Parathyroid adenoma (tissue), 2 donors: ENCODE measurements at regions not wholly inside any gene's neighbourhood (a gene's known extent, or its start where the extent isn't known, plus 50 kb on each side); places are given as distances from the start of the nearest gene placed in this dataset.

Source experiments
- H2AFZ ChIP-seq: fragments of 300-600 bp; sonication (generic); one replicate; pipeline ENCODE4 v1.7.0; 2017; ENCODE audit warnings: antibody characterized with exemption, mild to moderate bottlenecking
- H3K27ac ChIP-seq: fragments of 300-600 bp; sonication (generic); one replicate; pipeline ENCODE4 v1.7.0; 2017
- H3K27me3 ChIP-seq: fragments of 300-600 bp; sonication (generic); one replicate; pipeline ENCODE4 v1.7.0; 2017; ENCODE audit warnings: low read length; ENCODE audit not compliant: control insufficient read depth, insufficient read depth
- H3K36me3 ChIP-seq: fragments of 300-600 bp; sonication (generic); one replicate; pipeline ENCODE4 v1.7.0; 2017; ENCODE audit warnings: low read length; ENCODE audit not compliant: control insufficient read depth, insufficient read depth
- H3K4me1 ChIP-seq: fragments of 300-600 bp; sonication (generic); one replicate; pipeline ENCODE4 v1.7.0; 2017; ENCODE audit warnings: control low read depth
- H3K4me2 ChIP-seq: fragments of 300-600 bp; sonication (generic); one replicate; pipeline ENCODE4 v1.7.0; 2017; ENCODE audit warnings: low read length
- H3K4me3 ChIP-seq: fragments of 300-600 bp; sonication (generic); one replicate; pipeline ENCODE4 v1.7.0; 2017; ENCODE audit warnings: low read depth, low read length
- H3K79me2 ChIP-seq: fragments of 300-600 bp; sonication (generic); one replicate; pipeline ENCODE4 v1.7.0; 2017; ENCODE audit warnings: control low read depth
- H3K9ac ChIP-seq: fragments of 300-600 bp; sonication (generic); one replicate; pipeline ENCODE4 v1.7.0; 2017; ENCODE audit warnings: mild to moderate bottlenecking
- H3K9me3 ChIP-seq: fragments of 300-600 bp; sonication (generic); one replicate; pipeline ENCODE4 v1.7.0; 2017; ENCODE audit warnings: low read length; ENCODE audit not compliant: control insufficient read depth
- TF ChIP-seq, protein P1 (sequence below): fragments of 300-600 bp; sonication (generic); IDR thresholded peaks from one replicate; pipeline ENCODE4 v1.7.0; 2017; ENCODE audit warnings: antibody characterized with exemption, mild to moderate bottlenecking
- donor health status: primary hyperparathyroidism.

- Histone ChIP-seq H3K36me3 (no peaks in the 10 kb centered on the region), H3K4me2 (no peak overlapping the region), H3K4me1 (no peaks in the 10 kb centered on the region), H3K4me3 (no peak overlapping the region), H3K79me2 (no peaks in the 10 kb centered on the region), H3K9me3 (no peaks in the 10 kb centered on the region), H3K27ac (no peak overlapping the region), H3K9ac (no peak overlapping the region), H3K27me3 (no peaks in the 10 kb centered on the region), H2AFZ (no peak overlapping the region)
- TF ChIP-seq, protein P1, sequence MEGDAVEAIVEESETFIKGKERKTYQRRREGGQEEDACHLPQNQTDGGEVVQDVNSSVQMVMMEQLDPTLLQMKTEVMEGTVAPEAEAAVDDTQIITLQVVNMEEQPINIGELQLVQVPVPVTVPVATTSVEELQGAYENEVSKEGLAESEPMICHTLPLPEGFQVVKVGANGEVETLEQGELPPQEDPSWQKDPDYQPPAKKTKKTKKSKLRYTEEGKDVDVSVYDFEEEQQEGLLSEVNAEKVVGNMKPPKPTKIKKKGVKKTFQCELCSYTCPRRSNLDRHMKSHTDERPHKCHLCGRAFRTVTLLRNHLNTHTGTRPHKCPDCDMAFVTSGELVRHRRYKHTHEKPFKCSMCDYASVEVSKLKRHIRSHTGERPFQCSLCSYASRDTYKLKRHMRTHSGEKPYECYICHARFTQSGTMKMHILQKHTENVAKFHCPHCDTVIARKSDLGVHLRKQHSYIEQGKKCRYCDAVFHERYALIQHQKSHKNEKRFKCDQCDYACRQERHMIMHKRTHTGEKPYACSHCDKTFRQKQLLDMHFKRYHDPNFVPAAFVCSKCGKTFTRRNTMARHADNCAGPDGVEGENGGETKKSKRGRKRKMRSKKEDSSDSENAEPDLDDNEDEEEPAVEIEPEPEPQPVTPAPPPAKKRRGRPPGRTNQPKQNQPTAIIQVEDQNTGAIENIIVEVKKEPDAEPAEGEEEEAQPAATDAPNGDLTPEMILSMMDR, result no peak
Observed at GRCh38 chr11:23696688-23697415, 800.0 kb upstream of the LUZP2 start.

- H3K9me3 ChIP-seq, result no peaks in the 10 kb centered on the region
- H3K4me1 ChIP-seq, result no peaks in the 10 kb centered on the region
- TF ChIP-seq, protein P1, result no peak
- H3K79me2 ChIP-seq, result no peaks in the 10 kb centered on the region
- no peak overlapping the region for H3K9ac ChIP-seq
- no peak overlapping the region for H3K27ac ChIP-seq
- H3K4me2 ChIP-seq, result no peak overlapping the region
- H3K36me3 ChIP-seq, result no peaks in the 10 kb centered on the region
- no peak overlapping the region for H3K4me3 ChIP-seq
- H2AFZ ChIP-seq, result no peak overlapping the region
- H3K27me3 ChIP-seq, result no peaks in the 10 kb centered on the region
Observed at GRCh38 chr11:23704183-23704582, 792.7 kb upstream of the LUZP2 start.

DNA sequence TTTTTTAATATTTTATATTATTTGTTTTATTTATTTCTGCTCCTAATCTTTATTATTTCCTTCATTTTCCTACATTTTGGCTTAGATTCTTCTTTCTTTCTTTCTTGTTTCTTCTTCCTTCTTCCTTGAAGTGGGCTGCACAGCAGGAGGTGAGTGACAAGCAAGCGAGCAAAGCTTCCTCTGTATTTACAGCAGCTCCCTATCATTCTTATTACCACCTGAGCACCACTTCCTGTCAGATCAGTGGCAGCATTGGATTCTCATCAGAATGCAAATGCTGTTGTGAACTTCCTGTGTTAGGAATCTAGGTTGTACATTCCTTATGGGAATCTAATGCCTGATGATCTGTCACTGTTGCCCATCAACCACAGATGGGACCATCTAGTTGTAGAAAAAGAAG, 784.9 kb upstream of the LUZP2 start:
- H3K9ac ChIP-seq, result no peak overlapping the region
- H3K4me1 ChIP-seq, result no peaks in the 10 kb centered on the region
- H3K27ac ChIP-seq, result no peak overlapping the region
- H3K79me2 ChIP-seq, result no peaks in the 10 kb centered on the region
- TF ChIP-seq, protein P1, result no peak
- no peaks in the 10 kb centered on the region for H3K27me3 ChIP-seq
- no peak overlapping the region for H2AFZ ChIP-seq
- no peak overlapping the region for H3K4me3 ChIP-seq
- H3K36me3 ChIP-seq, result no peaks in the 10 kb centered on the region
- no peak overlapping the region for H3K4me2 ChIP-seq
- H3K9me3 ChIP-seq, result no peaks in the 10 kb centered on the region

DNA sequence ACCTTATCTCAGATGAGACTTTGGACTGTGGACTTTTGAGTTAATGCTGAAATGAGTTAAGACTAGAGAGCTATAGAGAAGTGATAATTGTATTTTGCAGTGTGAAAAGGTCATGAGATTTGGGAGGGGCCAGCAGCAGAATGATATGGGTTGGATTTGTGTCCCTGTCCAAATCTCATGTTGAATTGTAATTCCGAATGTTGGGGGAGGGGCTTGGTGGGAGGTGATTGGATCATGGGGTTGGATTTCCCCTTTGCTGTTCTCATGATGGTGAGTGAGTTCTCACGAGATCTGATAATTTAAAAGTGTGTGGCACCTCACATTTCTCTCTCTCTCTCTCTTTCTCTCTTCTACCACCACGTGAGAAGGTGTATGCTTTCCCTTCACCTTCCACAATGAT, 777.8 kb upstream of the LUZP2 start:
- Histone ChIP-seq H3K4me1 (no peaks in the 10 kb centered on the region), H3K79me2 (no peaks in the 10 kb centered on the region), H3K9me3 (no peaks in the 10 kb centered on the region), H3K4me2 (no peak overlapping the region), H3K9ac (no peak overlapping the region), H3K4me3 (no peak overlapping the region), H2AFZ (no peak overlapping the region), H3K36me3 (no peaks in the 10 kb centered on the region), H3K27ac (no peak overlapping the region), H3K27me3 (no peaks in the 10 kb centered on the region)
- TF ChIP-seq, protein P1, result no peak

DNA sequence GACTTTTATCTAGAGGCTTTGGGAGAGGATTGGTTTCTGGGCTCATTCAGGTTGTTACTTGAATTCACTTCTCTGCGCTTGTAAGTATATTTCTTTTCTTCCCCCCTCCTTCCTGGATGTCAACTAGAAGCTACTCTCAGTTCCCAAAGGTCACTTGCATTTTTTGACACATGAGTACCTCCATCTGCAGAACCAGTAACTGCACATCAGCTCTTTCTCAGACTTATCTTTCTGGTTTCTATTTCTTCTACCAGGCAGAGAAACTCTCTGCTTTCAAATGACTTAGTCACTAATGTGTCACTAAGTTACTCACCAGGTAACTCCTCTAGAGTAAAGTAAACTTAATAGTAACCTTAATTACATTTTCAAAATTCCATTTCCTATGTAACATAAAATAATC, 773.0 kb upstream of the LUZP2 start:
- H3K4me1 ChIP-seq, result no peaks in the 10 kb centered on the region
- no peak overlapping the region for H2AFZ ChIP-seq
- no peak overlapping the region for H3K9ac ChIP-seq
- TF ChIP-seq, protein P1, result no peak
- no peak overlapping the region for H3K4me2 ChIP-seq
- no peaks in the 10 kb centered on the region for H3K79me2 ChIP-seq
- no peaks in the 10 kb centered on the region for H3K36me3 ChIP-seq
- no peak overlapping the region for H3K4me3 ChIP-seq
- no peaks in the 10 kb centered on the region for H3K27me3 ChIP-seq
- no peaks in the 10 kb centered on the region for H3K9me3 ChIP-seq
- no peak overlapping the region for H3K27ac ChIP-seq
